SKM-1 treated with dmso at 0.1 percent for 144 hours (cell line): ENCODE measurements at regions not wholly inside any gene's neighbourhood (a gene's known extent, or its start where the extent isn't known, plus 50 kb on each side); places are given as distances from the start of the nearest gene placed in this dataset.

Experiments used
- DNase-seq: peaks from one replicate; lab custom pipeline; 2025; ENCODE audit not compliant: unreplicated experiment; lab: John Stamatoyannopoulos, UW

DNA sequence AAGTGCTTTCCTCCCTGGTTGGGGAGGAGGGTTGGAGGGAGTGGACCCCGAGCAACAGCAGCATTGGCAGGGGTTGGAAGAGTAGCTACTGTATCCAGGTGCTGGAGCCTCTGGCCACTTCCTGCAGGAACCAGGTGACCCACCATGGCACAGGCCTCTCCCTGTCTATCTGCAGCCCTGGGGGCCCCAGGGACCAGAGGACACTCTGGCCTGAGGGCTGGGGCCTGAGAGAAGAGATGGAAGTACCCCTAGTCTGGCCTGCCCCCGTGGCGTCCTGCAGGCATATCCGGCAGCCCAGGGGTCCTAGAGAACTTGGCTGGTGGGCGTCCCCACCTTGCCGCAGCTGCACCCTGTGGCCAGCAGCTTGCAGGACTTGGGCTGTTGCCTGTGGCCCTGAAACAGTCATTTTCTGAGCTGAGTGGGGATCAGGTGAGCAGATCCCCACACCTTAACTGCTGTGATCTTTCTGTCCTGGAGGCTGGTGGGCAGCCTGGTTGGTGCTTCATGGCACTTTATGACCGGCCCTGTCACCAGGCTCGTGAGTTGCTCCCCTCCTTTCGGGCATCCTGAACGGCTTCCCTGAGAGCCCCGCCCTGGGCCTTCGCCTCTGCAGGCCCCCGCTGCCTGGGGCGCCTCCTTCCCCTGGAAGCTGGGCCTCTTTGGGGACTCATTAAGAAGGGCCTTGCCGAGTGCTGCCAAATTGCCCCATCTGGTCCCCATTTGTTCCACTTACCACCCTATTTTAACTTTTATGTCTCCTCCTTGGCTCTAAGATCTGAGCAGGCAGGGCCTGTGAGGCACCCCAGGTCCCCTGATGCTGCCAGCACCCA lies 298.6 kb downstream of the SEC14L1 start:
- no peak for DNase-seq

GRCh38 chr17:77440560-77440981 lies 299.8 kb downstream of the SEC14L1 start:
- no peak for DNase-seq

DNA sequence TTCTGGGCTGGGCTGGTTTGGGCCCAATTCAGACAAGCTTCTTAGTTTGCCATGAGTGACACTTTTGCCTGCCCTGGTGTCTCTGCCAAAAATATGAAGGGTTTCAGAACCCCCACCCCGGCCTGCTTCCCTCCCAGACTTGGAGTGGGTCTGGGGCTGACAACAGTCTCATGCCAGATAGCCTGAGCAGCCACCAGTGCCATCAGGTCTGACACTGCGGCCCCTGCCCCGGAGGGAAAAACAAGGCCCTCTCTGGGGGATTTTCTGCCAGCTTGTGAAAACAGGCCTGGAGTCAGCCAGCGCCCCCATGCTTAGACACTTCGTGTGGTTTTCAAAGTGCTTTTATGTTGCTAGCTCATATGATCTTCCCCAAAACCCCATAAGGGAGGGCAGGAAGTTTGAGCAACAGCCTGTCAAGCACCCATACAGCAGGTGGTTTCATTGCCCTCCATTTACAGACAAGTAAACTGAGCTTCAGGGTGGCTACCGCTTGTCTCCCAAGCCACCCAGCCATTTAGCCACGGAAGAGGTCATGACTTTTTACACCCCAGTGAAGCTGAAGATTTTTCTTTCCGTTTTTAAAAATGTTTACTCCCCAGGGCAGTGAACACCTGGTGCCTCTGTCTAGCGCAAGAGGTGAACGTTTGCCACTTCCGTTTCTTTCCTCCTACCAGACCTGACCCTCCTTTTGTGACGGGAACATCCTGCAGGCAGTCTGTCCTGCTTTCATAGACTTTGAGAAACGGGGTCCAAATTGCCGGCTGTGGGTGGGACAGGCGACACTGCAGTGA lies 300.6 kb downstream of the SEC14L1 start:
- DNase-seq, result peak; percentile 71

DNA sequence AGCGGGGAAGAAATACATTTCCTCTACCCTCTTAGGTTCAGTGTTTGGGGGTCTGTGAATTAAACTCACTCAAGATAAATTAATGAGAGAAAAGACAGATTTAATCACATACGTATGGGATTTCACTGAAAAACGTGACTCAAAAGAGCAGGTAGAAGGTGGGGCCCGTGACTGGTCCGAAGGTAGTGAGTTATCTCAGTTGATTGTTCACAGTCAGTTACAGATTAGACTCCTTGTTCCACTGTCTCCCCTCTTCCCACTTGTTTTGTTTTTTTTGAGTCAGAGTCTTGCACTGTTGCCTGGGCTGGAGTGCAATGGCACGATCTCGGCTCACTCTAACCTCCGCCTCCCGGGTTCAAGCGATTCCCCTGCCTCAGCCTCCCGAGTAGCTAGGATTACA lies 301.2 kb downstream of the SEC14L1 start:
- DNase-seq, result no peak

GRCh38 chr17:77442976-77443747 lies 302.4 kb downstream of the SEC14L1 start:
- DNase-seq, result no peak

DNA sequence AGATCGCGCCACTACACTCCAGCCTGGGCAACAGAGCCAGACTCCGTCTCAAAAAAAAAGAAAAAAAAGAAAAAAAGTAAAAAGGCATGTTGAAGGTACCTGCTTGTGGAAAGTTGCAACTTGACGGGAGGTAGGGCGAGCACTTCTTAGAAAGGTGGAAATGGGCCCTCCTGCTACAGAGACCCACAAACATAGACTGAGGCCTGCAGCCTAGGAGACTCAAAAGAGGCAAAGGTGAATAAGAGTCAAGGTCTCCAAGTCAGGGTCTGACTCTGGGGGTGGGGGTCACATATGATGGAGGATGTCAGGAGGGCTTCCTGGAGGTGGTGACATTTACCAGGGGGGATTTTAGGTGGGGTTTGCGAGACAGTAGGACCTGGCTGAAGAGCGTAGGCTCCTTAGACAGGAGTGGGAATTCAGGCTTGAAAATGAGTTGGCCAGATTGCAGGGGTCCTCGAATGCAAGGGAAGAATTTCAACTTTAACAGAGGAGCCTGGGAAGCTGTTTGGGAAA lies 303.0 kb downstream of the SEC14L1 start:
- DNase-seq, result no peak

- no peak for DNase-seq
These were observed 303.8 kb downstream of the SEC14L1 start for GRCh38 chr17:77444628-77444983.

GRCh38 chr17:77444984-77445759 lies 304.4 kb downstream of the SEC14L1 start:
- peak; percentile 49 for DNase-seq

- peak; percentile 14 for DNase-seq
These were observed 305.2 kb downstream of the SEC14L1 start for GRCh38 chr17:77445760-77446532.

DNA sequence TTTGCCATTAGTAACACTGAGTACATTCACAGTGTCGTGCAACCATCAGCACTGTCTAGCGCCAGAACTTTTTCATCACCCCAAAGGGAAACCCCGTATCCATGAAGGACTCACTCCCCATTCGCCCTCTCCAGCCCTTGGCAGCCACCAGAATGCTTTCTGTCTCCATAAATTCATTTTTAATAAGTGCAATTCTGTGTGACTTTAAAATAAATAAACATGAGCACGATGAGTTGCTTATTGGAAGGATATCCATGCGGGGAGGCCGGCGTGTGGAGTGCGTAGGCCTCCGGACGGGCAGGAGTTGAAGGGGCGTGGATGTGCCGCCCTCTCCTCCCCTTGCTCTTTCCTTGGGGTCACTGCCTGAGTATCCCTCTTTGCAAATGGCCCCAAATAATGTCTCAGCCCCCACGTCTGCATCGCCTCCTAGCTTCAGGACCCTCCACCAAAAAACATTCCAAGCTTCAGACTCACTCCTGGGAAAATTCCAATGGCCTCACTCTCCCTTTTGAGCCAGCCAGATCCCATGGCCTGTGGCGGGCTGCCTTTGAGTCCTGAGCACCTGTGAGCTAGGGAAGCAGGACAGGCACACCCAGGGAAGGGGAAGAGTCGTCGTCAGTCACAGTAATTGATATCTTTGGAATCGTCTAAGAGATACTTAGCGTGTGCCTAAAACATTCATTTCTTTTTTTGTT lies 306.3 kb downstream of the SEC14L1 start:
- no peak for DNase-seq

DNA sequence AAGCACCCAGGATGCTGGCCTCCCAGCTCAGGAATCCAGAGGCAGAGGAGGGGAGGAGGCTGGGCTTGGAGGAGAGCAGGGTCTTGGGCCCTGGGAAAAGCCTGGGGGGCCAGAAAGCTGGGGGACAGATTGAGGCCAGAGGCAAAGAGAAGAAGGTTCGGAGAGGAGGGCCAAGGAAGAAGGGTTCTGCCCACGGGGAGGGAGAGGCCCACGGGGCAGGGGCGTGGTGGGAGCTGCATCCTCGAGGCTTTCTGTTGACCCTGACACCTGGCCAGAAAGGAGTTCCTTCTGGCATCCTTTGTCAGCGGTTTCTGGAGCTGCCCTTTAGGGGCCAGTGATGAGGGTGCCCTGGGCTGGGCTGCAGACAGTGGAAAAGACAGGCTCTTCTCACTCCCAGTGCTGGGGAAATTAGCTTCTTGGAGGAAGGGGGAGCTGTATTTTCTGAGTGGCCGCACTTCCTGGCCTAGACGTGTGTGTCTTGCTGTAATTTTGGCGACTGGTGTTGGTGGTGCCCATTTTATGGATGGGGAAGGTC lies 308.7 kb downstream of the SEC14L1 start:
- no peak for DNase-seq

- no peak for DNase-seq
These were observed 309.4 kb downstream of the SEC14L1 start for GRCh38 chr17:77449908-77450741.

GRCh38 chr17:77450742-77451244 lies 310.0 kb downstream of the SEC14L1 start:
- DNase-seq, result no peak

DNA sequence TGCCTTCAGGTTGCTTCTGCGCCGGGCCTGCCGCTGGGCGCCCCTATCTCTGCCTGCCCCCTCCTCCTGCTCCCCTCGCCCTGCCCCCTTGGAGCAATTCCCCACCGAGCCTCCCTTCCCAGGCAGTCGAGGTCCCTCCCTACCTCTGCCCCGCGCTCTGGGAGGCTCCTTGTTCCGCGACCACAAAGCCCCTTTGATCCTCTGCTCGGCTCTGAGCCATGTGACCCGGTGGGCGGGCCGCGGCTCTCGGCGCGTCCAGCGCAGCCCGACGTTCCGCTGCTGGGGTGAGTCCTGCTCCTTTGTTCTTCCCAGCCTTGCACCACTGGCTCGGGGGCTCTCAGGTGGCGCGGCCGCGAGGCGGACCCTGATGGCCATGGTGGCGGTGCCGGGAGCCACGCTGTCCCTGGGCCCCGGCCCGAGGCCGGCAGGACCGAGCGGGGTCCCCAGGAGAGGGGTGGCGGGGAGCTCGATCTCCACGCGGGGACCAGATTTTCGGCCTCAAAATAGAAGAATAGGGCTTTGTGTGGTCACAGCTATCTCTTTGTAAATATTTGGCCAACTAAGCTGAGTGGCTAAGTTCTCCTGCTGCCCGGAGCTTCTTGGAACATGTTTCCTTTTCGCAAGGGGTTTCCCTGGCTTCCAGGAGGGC lies 310.6 kb downstream of the SEC14L1 start:
- no peak for DNase-seq

DNA sequence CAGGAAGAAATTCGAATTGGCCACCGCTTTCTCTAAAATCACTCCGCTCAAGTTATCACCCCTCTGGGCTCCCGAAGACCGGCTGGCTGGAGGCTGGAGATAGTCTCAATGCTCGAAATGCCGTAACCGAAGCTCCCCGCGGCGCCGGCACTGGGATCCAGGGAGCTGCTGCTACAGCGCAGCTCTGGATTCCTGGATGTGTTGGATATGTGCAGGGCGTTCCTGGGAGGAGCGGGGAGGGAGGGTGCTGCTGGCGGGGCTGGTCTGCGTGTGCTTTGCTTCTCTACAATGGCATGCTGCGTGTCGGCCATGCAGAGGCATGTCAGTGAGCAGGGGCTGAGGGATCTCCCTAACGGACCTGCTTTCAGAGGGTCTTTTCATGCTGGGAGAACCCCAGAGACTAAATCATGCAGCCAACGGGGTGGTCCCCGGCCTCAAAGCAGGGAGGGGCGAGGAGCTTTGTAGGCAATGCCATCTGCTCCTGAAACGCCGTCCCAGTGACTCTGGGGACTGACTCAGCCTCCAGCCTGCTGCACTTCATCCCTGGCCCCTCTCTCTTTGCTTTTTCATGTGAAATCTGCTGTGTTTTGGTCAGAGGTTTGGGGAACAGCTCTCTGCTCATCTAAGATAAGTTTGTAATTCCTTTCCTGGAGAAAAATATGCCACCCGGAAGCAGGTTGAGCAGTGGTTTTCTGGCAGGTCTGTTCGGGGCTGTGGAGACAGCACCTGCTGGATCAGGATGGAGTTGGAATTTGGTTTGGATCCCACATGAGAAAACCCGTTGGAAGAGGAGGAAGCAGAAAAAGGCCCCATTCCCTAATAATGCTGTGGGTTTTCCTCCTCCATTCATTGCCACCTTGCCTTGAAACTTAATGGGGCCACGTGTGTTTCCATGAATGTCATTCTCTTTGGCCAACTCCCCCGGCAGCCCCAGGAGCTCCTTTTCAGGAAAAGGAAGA lies 311.4 kb downstream of the SEC14L1 start:
- no peak for DNase-seq

DNA sequence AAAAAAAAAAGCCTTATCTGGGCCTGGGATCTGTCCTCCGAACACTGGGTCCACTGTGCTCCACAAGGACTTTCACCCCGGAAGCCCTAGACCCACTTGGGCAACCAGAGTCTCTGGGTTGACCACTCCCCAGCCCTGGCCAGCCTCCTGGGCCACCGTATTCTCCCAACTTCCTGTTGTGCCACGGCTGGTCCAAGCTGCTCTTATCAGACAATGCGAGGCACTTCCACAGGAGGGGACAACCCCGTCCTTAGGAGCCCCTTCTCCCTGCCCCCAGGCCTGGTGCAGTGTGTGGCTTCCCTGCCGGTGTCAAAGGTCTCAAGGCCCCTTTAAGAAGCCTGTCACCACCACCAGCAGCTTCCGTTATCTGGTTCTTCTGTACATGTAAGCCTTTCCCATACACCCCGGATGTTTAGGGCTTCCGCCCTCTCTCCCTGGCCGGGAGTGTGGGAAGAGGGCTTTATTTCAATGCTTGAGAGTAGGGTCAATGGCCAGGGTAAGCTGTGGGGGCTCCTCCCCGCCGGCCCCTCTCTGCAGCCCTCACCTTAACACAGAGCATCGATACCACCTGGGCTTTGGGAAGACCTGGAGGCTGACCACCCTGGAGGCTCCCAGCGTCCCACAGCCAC lies 313.0 kb downstream of the SEC14L1 start:
- no peak for DNase-seq
